Activated CD4-positive, alpha-beta T cell treated with anti-CD3 and anti-CD28 coated beads for 36 hours (primary cell): ENCODE measurements at regions not wholly inside any gene's neighbourhood (a gene's known extent, or its start where the extent isn't known, plus 50 kb on each side); places are given as distances from the start of the nearest gene placed in this dataset.

Experiments
- ATAC-seq: fragments of 200-7000 bp; cut with Tn5 transposase; one replicate; pipeline ENCODE4 v1.10.0; 2021; ENCODE audit warnings: mild to moderate bottlenecking, moderate library complexity
- CTCF ChIA-PET: fragments of 350-600 bp; sonication (Branson Sonifier 250); formaldehyde crosslinking; loops from one replicate; lab custom pipeline; 2021; ENCODE audit warnings: antibody characterized with exemption; lab: Charles Lee
- POLR2A ChIA-PET: fragments of 350-600 bp; sonication (Branson Sonifier 250); formaldehyde crosslinking; loops from one replicate; lab custom pipeline; 2021; ENCODE audit warnings: antibody characterized with exemption, inconsistent platforms; lab: Charles Lee
- DNase-seq: peaks from one replicate; pipeline ENCODE4 v3.0.0-alpha.2; 2020
- H3K27ac Mint-ChIP-seq: one replicate; pipeline ENCODE4 v1.8.0; 2021; ENCODE audit warnings: mixed read lengths
- H3K27me3 Mint-ChIP-seq: one replicate; pipeline ENCODE4 v1.8.0; 2021; ENCODE audit warnings: mixed read lengths
- H3K36me3 Mint-ChIP-seq: one replicate; pipeline ENCODE4 v1.8.0; 2021; ENCODE audit warnings: low read depth, mixed read lengths
- H3K4me1 Mint-ChIP-seq: one replicate; pipeline ENCODE4 v1.8.0; 2021; ENCODE audit warnings: mixed read lengths
- H3K4me3 Mint-ChIP-seq: one replicate; pipeline ENCODE4 v1.8.0; 2021; ENCODE audit warnings: mild to moderate bottlenecking, moderate library complexity, mixed read lengths
- H3K9me3 Mint-ChIP-seq: one replicate; pipeline ENCODE4 v1.8.0; 2021; ENCODE audit warnings: low read depth, mixed read lengths
- intact Hi-C, 2 experiments: fragments of 100-400 bp; cut with DNase I in 1 of 2; cut with micrococcal nuclease in 1 of 2; formaldehyde crosslinking; loops; one replicate each; pipeline versions ENCODE4 v1.14.2 to v1.15.1; 2022 to 2024; cut with DNase I, micrococcal nuclease

- ATAC-seq (no peak), DNase-seq (no peak)
- ChIA-PET POLR2A (no interaction called here), CTCF (interaction anchor here (1.2 kb wide), 1 partner anchor 10 kb away, joined by 3 read pairs; no protein-coding TSS in a partner anchor)
- H3K27me3 Mint-ChIP-seq, result peaks cover 5% of the 10 kb centered on the region
- intact Hi-C loops, result no loop called here
- no peak overlapping the region for H3K4me3 Mint-ChIP-seq
- H3K4me1 Mint-ChIP-seq, result no peaks in the 10 kb centered on the region
- no peak overlapping the region for H3K27ac Mint-ChIP-seq
- no peaks in the 10 kb centered on the region for H3K36me3 Mint-ChIP-seq
- H3K9me3 Mint-ChIP-seq, result no peaks in the 10 kb centered on the region
Observed at GRCh38 chr2:147398996-147399395, 445.8 kb upstream of the ACVR2A start.

GRCh38 chr2:147398301-147398700 is 446.5 kb upstream of the ACVR2A start:
- Mint-ChIP-seq H3K9me3 (no peaks in the 10 kb centered on the region), H3K36me3 (no peaks in the 10 kb centered on the region), H3K4me1 (no peaks in the 10 kb centered on the region), H3K4me3 (no peak overlapping the region), H3K27me3 (peaks cover 5% of the 10 kb centered on the region), H3K27ac (no peak overlapping the region)
- ChIA-PET CTCF (interaction anchor here (1.2 kb wide), 1 partner anchor 9 kb away, joined by 3 read pairs; no protein-coding TSS in a partner anchor), POLR2A (no interaction called here)
- no peak for ATAC-seq
- DNase-seq, result no peak
- intact Hi-C loops, result no loop called here

- POLR2A ChIA-PET, result no interaction called here
- Mint-ChIP-seq H3K4me3 (no peak overlapping the region), H3K9me3 (no peaks in the 10 kb centered on the region), H3K4me1 (no peaks in the 10 kb centered on the region), H3K36me3 (no peaks in the 10 kb centered on the region), H3K27me3 (peaks cover 5% of the 10 kb centered on the region), H3K27ac (no peak overlapping the region)
- intact Hi-C loops, result no loop called here
- no peak for ATAC-seq
- CTCF ChIA-PET, result no interaction called here
- no peak for DNase-seq
Observed at GRCh38 chr2:147396890-147397289, 447.9 kb upstream of the ACVR2A start.

GRCh38 chr2:147394179-147394790 is 450.5 kb upstream of the ACVR2A start:
- intact Hi-C loops, result no loop called here
- ATAC-seq (no peak), DNase-seq (no peak)
- Mint-ChIP-seq H3K36me3 (no peaks in the 10 kb centered on the region), H3K4me3 (no peak overlapping the region), H3K9me3 (no peaks in the 10 kb centered on the region), H3K4me1 (no peaks in the 10 kb centered on the region), H3K27me3 (no peaks in the 10 kb centered on the region), H3K27ac (no peak overlapping the region)
- POLR2A ChIA-PET, result no interaction called here
- CTCF ChIA-PET, result no interaction called here

GRCh38 chr2:147392180-147392579 is 452.6 kb upstream of the ACVR2A start:
- DNase-seq, result no peak
- intact Hi-C loops, result no loop called here
- POLR2A ChIA-PET, result no interaction called here
- peaks cover 3% of the 10 kb centered on the region for H3K27me3 Mint-ChIP-seq
- peaks cover 3% of the 10 kb centered on the region for H3K4me1 Mint-ChIP-seq
- H3K9me3 Mint-ChIP-seq, result no peaks in the 10 kb centered on the region
- H3K27ac Mint-ChIP-seq, result no peak overlapping the region
- no peak for ATAC-seq
- no peak overlapping the region for H3K4me3 Mint-ChIP-seq
- H3K36me3 Mint-ChIP-seq, result no peaks in the 10 kb centered on the region
- CTCF ChIA-PET, result no interaction called here

GRCh38 chr2:147390475-147390874 is 454.4 kb upstream of the ACVR2A start:
- ATAC-seq, result no peak
- H3K4me1 Mint-ChIP-seq, result peaks cover 3% of the 10 kb centered on the region
- no peak overlapping the region for H3K27ac Mint-ChIP-seq
- peaks cover 3% of the 10 kb centered on the region for H3K27me3 Mint-ChIP-seq
- DNase-seq, result no peak
- ChIA-PET CTCF (interaction anchor here (0.7 to 0.8 kb wide), 2 partner anchors 459 to 1237 kb away, joined by 3 read pairs; no protein-coding TSS in a partner anchor), POLR2A (no interaction called here)
- intact Hi-C loops, result no loop called here
- no peaks in the 10 kb centered on the region for H3K36me3 Mint-ChIP-seq
- no peak overlapping the region for H3K4me3 Mint-ChIP-seq
- no peaks in the 10 kb centered on the region for H3K9me3 Mint-ChIP-seq

GRCh38 chr2:147389218-147389617 is 455.6 kb upstream of the ACVR2A start:
- H3K27ac Mint-ChIP-seq, result no peak overlapping the region
- H3K27me3 Mint-ChIP-seq, result peaks cover 3% of the 10 kb centered on the region
- intact Hi-C loops, result no loop called here

GRCh38 chr2:147388217-147388616 is 456.6 kb upstream of the ACVR2A start:
- DNase-seq (no peak), ATAC-seq (no peak)
- Mint-ChIP-seq H3K9me3 (no peaks in the 10 kb centered on the region), H3K4me1 (peaks cover 3% of the 10 kb centered on the region), H3K27me3 (peaks cover 3% of the 10 kb centered on the region), H3K4me3 (no peak overlapping the region), H3K36me3 (no peaks in the 10 kb centered on the region), H3K27ac (no peak overlapping the region)
- intact Hi-C loops, result no loop called here
- ChIA-PET CTCF (interaction anchor here (1.1 kb wide), 1 partner anchor 22 kb away, joined by 3 read pairs; no protein-coding TSS in a partner anchor), POLR2A (no interaction called here)

More at GRCh38 chr2:147389218-147389617, 455.6 kb upstream of the ACVR2A start:
- no peaks in the 10 kb centered on the region for H3K36me3 Mint-ChIP-seq
- peaks cover 3% of the 10 kb centered on the region for H3K4me1 Mint-ChIP-seq
- ChIA-PET CTCF (interaction anchor here (0.9 to 1.1 kb wide), 2 partner anchors 10 to 23 kb away, joined by 3 read pairs; no protein-coding TSS in a partner anchor), POLR2A (no interaction called here)
- no peak for DNase-seq
- H3K4me3 Mint-ChIP-seq, result no peak overlapping the region
- no peak for ATAC-seq
- no peaks in the 10 kb centered on the region for H3K9me3 Mint-ChIP-seq

- Mint-ChIP-seq H3K36me3 (no peaks in the 10 kb centered on the region), H3K4me1 (peaks cover 3% of the 10 kb centered on the region), H3K4me3 (no peak overlapping the region), H3K27ac (no peak overlapping the region), H3K27me3 (peaks cover 3% of the 10 kb centered on the region), H3K9me3 (no peaks in the 10 kb centered on the region)
- ChIA-PET POLR2A (no interaction called here), CTCF (interaction anchor here (1.5 to 1.6 kb wide), 2 partner anchors 9 to 54 kb away, joined by 4 to 6 read pairs; no protein-coding TSS in a partner anchor)
- ATAC-seq, result no peak
- no peak for DNase-seq
- intact Hi-C loops, result no loop called here
Observed at GRCh38 chr2:147386284-147386683, 458.5 kb upstream of the ACVR2A start.

GRCh38 chr2:147385600-147385999 is 459.2 kb upstream of the ACVR2A start:
- POLR2A ChIA-PET, result no interaction called here
- DNase-seq (no peak), ATAC-seq (no peak)
- Mint-ChIP-seq H3K27me3 (peaks cover 3% of the 10 kb centered on the region), H3K4me1 (peaks cover 3% of the 10 kb centered on the region), H3K27ac (no peak overlapping the region), H3K4me3 (no peak overlapping the region), H3K9me3 (no peaks in the 10 kb centered on the region), H3K36me3 (no peaks in the 10 kb centered on the region)
- intact Hi-C loops, result no loop called here
- CTCF ChIA-PET, result interaction anchor here (0.7 to 1.6 kb wide), 3 partner anchors 8 to 53 kb away, joined by 3 to 6 read pairs (median 4); no protein-coding TSS in a partner anchor

- ChIA-PET CTCF (no interaction called here), POLR2A (no interaction called here)
- no peak for DNase-seq
- intact Hi-C loops, result no loop called here
- Mint-ChIP-seq H3K36me3 (no peaks in the 10 kb centered on the region), H3K9me3 (no peaks in the 10 kb centered on the region), H3K4me3 (no peak overlapping the region), H3K27me3 (peaks cover 3% of the 10 kb centered on the region), H3K4me1 (peaks cover 3% of the 10 kb centered on the region), H3K27ac (no peak overlapping the region)
- no peak for ATAC-seq
Observed at GRCh38 chr2:147384659-147385058, 460.2 kb upstream of the ACVR2A start.

- no peak for DNase-seq
- Mint-ChIP-seq H3K27ac (no peak overlapping the region), H3K36me3 (no peaks in the 10 kb centered on the region), H3K4me1 (no peaks in the 10 kb centered on the region), H3K4me3 (no peak overlapping the region), H3K9me3 (no peaks in the 10 kb centered on the region), H3K27me3 (no peaks in the 10 kb centered on the region)
- ChIA-PET CTCF (no interaction called here), POLR2A (no interaction called here)
- intact Hi-C loops, result no loop called here
- no peak for ATAC-seq
Observed at GRCh38 chr2:147382322-147382948, 462.4 kb upstream of the ACVR2A start.
